ENCODE measurements at regions not wholly inside any gene's neighbourhood (a gene's known extent, or its start where the extent isn't known, plus 50 kb on each side); places are given as distances from the start of the nearest gene placed in this dataset.
"Not testable (repeated sequence)": the region's sequence is repeated elsewhere in the genome, so short reads cannot be mapped to it uniquely, and the experiment has no call there.

DNA sequence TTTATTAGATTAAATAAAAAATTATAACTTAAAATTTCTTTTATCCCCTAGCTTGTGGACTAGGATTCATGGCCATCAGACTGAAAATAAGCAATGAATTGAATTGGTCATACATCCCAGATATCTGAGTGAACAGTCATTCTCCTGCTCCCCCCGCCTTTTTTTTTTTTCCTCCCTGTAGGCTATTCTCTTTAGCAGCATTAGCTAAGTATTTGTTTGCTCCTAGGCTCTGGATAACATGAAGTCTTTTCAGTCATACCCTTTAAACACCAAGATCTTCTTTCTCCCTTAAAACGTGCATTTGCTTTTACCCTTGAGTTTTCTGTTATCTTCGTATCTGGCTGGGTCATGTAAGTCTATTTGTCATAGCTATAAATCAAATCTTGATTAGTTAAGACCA, 866.7 kb upstream of the SPRY2 start:
- H3K79me2 ChIP-seq (ENCODE audit: control insufficient read depth, insufficient read depth, low read length, unreplicated experiment): no peaks in the 10 kb centered on the region
- no peak overlapping the region for H3K27ac ChIP-seq (ENCODE audit: low read depth, low read length)
- no peak overlapping the region for H3K4me3 ChIP-seq (ENCODE audit: low read depth, low read length)
- H3K4me1 ChIP-seq (ENCODE audit: control insufficient read depth, insufficient read depth, low read length, unreplicated experiment): no peaks in the 10 kb centered on the region
- H2AFZ ChIP-seq (ENCODE audit: low read length, unreplicated experiment): no peak overlapping the region
- H3K27me3 ChIP-seq (ENCODE audit: insufficient read depth, low read length): no peaks in the 10 kb centered on the region
- no peaks in the 10 kb centered on the region for H3K36me3 ChIP-seq (ENCODE audit: insufficient read depth, low read length)

DNA sequence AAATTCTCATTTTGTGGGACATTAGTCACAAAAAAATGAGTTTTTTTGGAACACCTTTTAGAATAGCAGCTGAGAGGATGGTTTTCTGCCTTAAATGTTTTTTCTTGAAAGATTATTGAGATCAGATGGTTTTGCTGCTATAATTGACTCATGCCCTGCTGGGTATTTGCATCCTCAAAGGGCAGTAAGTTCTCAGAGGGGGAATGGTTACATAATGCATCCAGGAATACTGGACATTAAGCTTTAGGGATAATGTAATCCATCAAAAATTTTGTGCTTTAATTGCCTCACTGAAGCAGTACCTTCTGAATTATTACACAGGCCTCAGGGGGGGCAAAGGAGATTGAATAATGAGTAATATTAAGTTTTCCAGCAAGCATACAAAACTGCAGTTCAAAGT, 866.3 kb upstream of the SPRY2 start:
- H2AFZ ChIP-seq (ENCODE audit: low read length, unreplicated experiment): no peak overlapping the region
- no peaks in the 10 kb centered on the region for H3K27me3 ChIP-seq (ENCODE audit: insufficient read depth, low read length)
- no peak overlapping the region for H3K4me3 ChIP-seq (ENCODE audit: low read depth, low read length)
- no peaks in the 10 kb centered on the region for H3K36me3 ChIP-seq (ENCODE audit: insufficient read depth, low read length)
- H3K4me1 ChIP-seq (ENCODE audit: control insufficient read depth, insufficient read depth, low read length, unreplicated experiment): no peaks in the 10 kb centered on the region
- no peak overlapping the region for H3K27ac ChIP-seq (ENCODE audit: low read depth, low read length)
- no peaks in the 10 kb centered on the region for H3K79me2 ChIP-seq (ENCODE audit: control insufficient read depth, insufficient read depth, low read length, unreplicated experiment)

DNA sequence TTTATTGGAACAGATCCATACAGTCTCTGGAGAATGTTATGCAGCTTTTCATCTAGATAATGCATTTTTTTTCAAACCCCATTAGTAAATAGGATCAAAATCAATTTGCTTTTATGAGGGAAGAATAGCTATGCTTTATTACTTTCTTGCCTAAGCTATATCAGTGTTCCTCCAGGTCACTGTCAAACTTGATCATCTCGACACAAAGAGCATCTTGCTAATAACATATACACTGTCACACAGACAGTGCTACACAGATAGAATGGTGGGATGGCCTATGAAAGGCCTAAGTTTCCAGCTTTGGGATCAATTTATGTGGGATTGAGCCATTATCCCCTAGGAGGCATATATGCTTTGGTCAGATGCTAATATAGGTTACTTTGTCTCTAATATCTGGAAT, 862.9 kb upstream of the SPRY2 start:
- Histone ChIP-seq H2AFZ (ENCODE audit: low read length, unreplicated experiment) (no peak overlapping the region), H3K4me3 (ENCODE audit: low read depth, low read length) (no peak overlapping the region), H3K36me3 (ENCODE audit: insufficient read depth, low read length) (no peaks in the 10 kb centered on the region), H3K4me1 (ENCODE audit: control insufficient read depth, insufficient read depth, low read length, unreplicated experiment) (no peaks in the 10 kb centered on the region), H3K27ac (ENCODE audit: low read depth, low read length) (no peak overlapping the region), H3K79me2 (ENCODE audit: control insufficient read depth, insufficient read depth, low read length, unreplicated experiment) (no peaks in the 10 kb centered on the region), H3K27me3 (ENCODE audit: insufficient read depth, low read length) (no peaks in the 10 kb centered on the region)

- no peaks in the 10 kb centered on the region for H3K27me3 ChIP-seq (ENCODE audit: insufficient read depth, low read length)
Measured at GRCh38 chr13:81199956-81200355, 859.0 kb upstream of the SPRY2 start.

GRCh38 chr13:81197966-81198365, 857.0 kb upstream of the SPRY2 start:
- Histone ChIP-seq H3K27me3 (ENCODE audit: insufficient read depth, low read length) (no peaks in the 10 kb centered on the region), H3K36me3 (ENCODE audit: insufficient read depth, low read length) (no peaks in the 10 kb centered on the region), H3K4me1 (ENCODE audit: control insufficient read depth, insufficient read depth, low read length, unreplicated experiment) (no peaks in the 10 kb centered on the region), H2AFZ (ENCODE audit: low read length, unreplicated experiment) (no peak overlapping the region), H3K27ac (ENCODE audit: low read depth, low read length) (no peak overlapping the region), H3K79me2 (ENCODE audit: control insufficient read depth, insufficient read depth, low read length, unreplicated experiment) (no peaks in the 10 kb centered on the region), H3K4me3 (ENCODE audit: low read depth, low read length) (no peak overlapping the region)

More at GRCh38 chr13:81199956-81200355, 859.0 kb upstream of the SPRY2 start:
- Histone ChIP-seq H3K4me3 (ENCODE audit: low read depth, low read length) (no peak overlapping the region), H3K36me3 (ENCODE audit: insufficient read depth, low read length) (no peaks in the 10 kb centered on the region), H3K79me2 (ENCODE audit: control insufficient read depth, insufficient read depth, low read length, unreplicated experiment) (no peaks in the 10 kb centered on the region), H3K27ac (ENCODE audit: low read depth, low read length) (no peak overlapping the region), H3K4me1 (ENCODE audit: control insufficient read depth, insufficient read depth, low read length, unreplicated experiment) (no peaks in the 10 kb centered on the region), H2AFZ (ENCODE audit: low read length, unreplicated experiment) (no peak overlapping the region)

- Histone ChIP-seq H3K27me3 (ENCODE audit: insufficient read depth, low read length) (no peaks in the 10 kb centered on the region), H3K4me1 (ENCODE audit: control insufficient read depth, insufficient read depth, low read length, unreplicated experiment) (no peaks in the 10 kb centered on the region), H3K27ac (ENCODE audit: low read depth, low read length) (no peak overlapping the region), H2AFZ (ENCODE audit: low read length, unreplicated experiment) (no peak overlapping the region), H3K79me2 (ENCODE audit: control insufficient read depth, insufficient read depth, low read length, unreplicated experiment) (no peaks in the 10 kb centered on the region), H3K36me3 (ENCODE audit: insufficient read depth, low read length) (no peaks in the 10 kb centered on the region), H3K4me3 (ENCODE audit: low read depth, low read length) (no peak overlapping the region)
Measured at GRCh38 chr13:81197483-81197882, 856.6 kb upstream of the SPRY2 start.

- H3K79me2 ChIP-seq (ENCODE audit: control insufficient read depth, insufficient read depth, low read length, unreplicated experiment): no peaks in the 10 kb centered on the region
- no peak overlapping the region for H3K27ac ChIP-seq (ENCODE audit: low read depth, low read length)
- H3K4me3 ChIP-seq (ENCODE audit: low read depth, low read length): no peak overlapping the region
- H2AFZ ChIP-seq (ENCODE audit: low read length, unreplicated experiment): no peak overlapping the region
- no peaks in the 10 kb centered on the region for H3K36me3 ChIP-seq (ENCODE audit: insufficient read depth, low read length)
- no peaks in the 10 kb centered on the region for H3K4me1 ChIP-seq (ENCODE audit: control insufficient read depth, insufficient read depth, low read length, unreplicated experiment)
- no peaks in the 10 kb centered on the region for H3K27me3 ChIP-seq (ENCODE audit: insufficient read depth, low read length)
Measured at GRCh38 chr13:81194362-81194761, 853.4 kb upstream of the SPRY2 start.

- H3K4me1 ChIP-seq (ENCODE audit: control insufficient read depth, insufficient read depth, low read length, unreplicated experiment): peaks cover 9% of the 10 kb centered on the region
- no peaks in the 10 kb centered on the region for H3K27me3 ChIP-seq (ENCODE audit: insufficient read depth, low read length)
- no peaks in the 10 kb centered on the region for H3K36me3 ChIP-seq (ENCODE audit: insufficient read depth, low read length)
- no peak overlapping the region for H3K4me3 ChIP-seq (ENCODE audit: low read depth, low read length)
- H3K79me2 ChIP-seq (ENCODE audit: control insufficient read depth, insufficient read depth, low read length, unreplicated experiment): no peaks in the 10 kb centered on the region
- H2AFZ ChIP-seq (ENCODE audit: low read length, unreplicated experiment): no peak overlapping the region
- H3K27ac ChIP-seq (ENCODE audit: low read depth, low read length): peak overlapping the region; percentile 35
Measured at GRCh38 chr13:81184556-81185265, 843.8 kb upstream of the SPRY2 start.

DNA sequence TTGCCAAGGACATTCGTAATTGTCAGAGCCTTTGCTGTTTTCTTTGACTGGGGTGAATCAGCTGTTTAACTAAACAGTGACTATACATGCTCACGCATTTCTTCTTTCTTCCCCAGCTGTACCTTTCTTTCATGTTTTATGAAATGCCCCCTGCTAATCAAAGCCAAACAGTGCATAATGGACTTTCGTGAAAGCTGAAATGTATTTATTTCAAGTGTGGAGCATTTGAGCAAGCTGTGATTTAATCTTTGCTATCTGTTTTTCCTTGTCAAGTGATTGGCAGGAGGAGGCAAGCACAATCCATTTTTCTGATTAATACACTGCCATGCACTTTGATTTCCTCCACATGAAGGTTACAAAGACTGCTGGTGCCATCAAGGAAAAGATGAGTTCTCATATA, 831.7 kb upstream of the SPRY2 start:
- H3K79me2 ChIP-seq (ENCODE audit: control insufficient read depth, insufficient read depth, low read length, unreplicated experiment): no peaks in the 10 kb centered on the region
- no peaks in the 10 kb centered on the region for H3K27me3 ChIP-seq (ENCODE audit: insufficient read depth, low read length)
- no peak overlapping the region for H2AFZ ChIP-seq (ENCODE audit: low read length, unreplicated experiment)
- no peaks in the 10 kb centered on the region for H3K4me1 ChIP-seq (ENCODE audit: control insufficient read depth, insufficient read depth, low read length, unreplicated experiment)
- H3K27ac ChIP-seq (ENCODE audit: low read depth, low read length): no peak overlapping the region
- H3K4me3 ChIP-seq (ENCODE audit: low read depth, low read length): no peak overlapping the region
- no peaks in the 10 kb centered on the region for H3K36me3 ChIP-seq (ENCODE audit: insufficient read depth, low read length)

DNA sequence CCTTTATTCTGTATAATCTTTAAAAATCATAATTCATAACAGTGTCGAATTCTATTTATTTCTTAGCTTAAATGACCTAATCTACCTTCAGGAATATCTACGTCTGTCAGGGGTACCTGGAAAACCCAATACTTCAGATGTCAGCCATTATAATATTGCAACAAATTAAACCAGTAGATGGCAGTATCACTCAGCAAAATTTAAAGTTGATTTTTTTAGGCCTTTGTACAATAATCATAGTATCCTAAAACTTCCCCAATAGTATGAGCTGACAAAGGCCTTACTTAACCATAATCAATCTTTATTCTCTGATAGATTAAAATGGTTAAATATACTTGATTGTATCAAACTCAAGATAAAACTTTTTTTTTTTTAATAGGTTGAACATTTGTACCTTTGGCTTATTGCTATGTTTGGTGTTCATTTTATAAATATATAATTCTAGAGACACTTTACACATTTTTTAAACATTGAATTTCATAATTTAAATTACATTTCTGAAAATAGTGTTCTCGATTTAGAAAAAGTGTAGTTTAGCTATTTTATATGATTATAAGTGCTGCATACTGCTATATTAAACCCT, 830.2 kb upstream of the SPRY2 start:
- Histone ChIP-seq H3K4me1 (ENCODE audit: control insufficient read depth, insufficient read depth, low read length, unreplicated experiment) (no peaks in the 10 kb centered on the region), H2AFZ (ENCODE audit: low read length, unreplicated experiment) (no peak overlapping the region), H3K27me3 (ENCODE audit: insufficient read depth, low read length) (no peaks in the 10 kb centered on the region), H3K27ac (ENCODE audit: low read depth, low read length) (no peak overlapping the region), H3K4me3 (ENCODE audit: low read depth, low read length) (no peak overlapping the region), H3K79me2 (ENCODE audit: control insufficient read depth, insufficient read depth, low read length, unreplicated experiment) (no peaks in the 10 kb centered on the region), H3K36me3 (ENCODE audit: insufficient read depth, low read length) (no peaks in the 10 kb centered on the region)

DNA sequence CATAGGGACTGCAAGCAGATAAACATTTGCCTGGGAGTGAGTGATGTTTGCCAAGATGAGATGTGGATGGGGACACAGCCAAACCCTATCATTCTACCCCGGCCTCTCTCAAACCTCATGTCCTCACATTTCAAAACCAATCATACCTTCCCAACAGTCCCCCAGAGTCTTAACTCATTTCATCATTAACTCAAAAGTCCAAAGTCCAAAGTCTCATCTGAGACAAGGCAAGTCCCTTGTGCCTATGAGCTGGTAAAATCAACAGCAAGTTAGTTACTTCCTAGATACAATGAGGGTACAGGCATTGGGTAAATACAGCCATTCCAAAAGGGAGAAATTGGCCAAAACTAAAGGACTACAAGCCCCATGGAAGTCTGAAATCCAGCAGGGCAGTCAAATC, 822.9 kb upstream of the SPRY2 start:
- H3K4me1 ChIP-seq (ENCODE audit: control insufficient read depth, insufficient read depth, low read length, unreplicated experiment); H3K79me2 ChIP-seq (ENCODE audit: control insufficient read depth, insufficient read depth, low read length, unreplicated experiment); H2AFZ ChIP-seq (ENCODE audit: low read length, unreplicated experiment); H3K27ac ChIP-seq (ENCODE audit: low read depth, low read length); H3K4me3 ChIP-seq (ENCODE audit: low read depth, low read length); H3K27me3 ChIP-seq (ENCODE audit: insufficient read depth, low read length); H3K36me3 ChIP-seq (ENCODE audit: insufficient read depth, low read length): not testable (repeated sequence)

All from ACC112 (cell line).